K562 (cell line): ENCODE measurements at regions not wholly inside any gene's neighbourhood (a gene's known extent, or its start where the extent isn't known, plus 50 kb on each side); places are given as distances from the start of the nearest gene placed in this dataset.

Experiments used
- ATAC-seq: fragments of 200-7000 bp; cut with Tn5 transposase; 3 replicates; pipeline ENCODE4 v1.9.1; 2020; ENCODE audit warnings: moderate library complexity
- BruUV-seq: library from RNA; stranded (reverse); fragments of 400-500 nt; replicated peaks from 2 replicates; lab custom pipeline; 2021; lab: Mats Ljungman, UMichigan
- CTCF ChIA-PET: fragments of 300-600 bp; formaldehyde crosslinking; extraction: SDS; loops from one replicate; lab custom pipeline; 2021; ENCODE audit warnings: low intra/inter-chr PET ratio; lab: Yijun Ruan, JAX
- POLR2A ChIA-PET: fragments of 300-600, 350-650 bp; sonication (Branson Sonifier 250); formaldehyde crosslinking; extraction: SDS; loops from one replicate; lab custom pipeline; 2021; ENCODE audit warnings: antibody characterized with exemption, inconsistent platforms; lab: Yijun Ruan, JAX
- DNase-seq, 4 experiments: peaks; one replicate each; pipeline versions ENCODE4 v3.0.0 to v3.0.0-alpha.2; 2011 to 2018; ENCODE audit warnings: low spot score in 3 of 4, mixed read lengths in 3 of 4; ENCODE audit errors: extremely low read depth in 1 of 4
- FAIRE-seq: peaks from 2 replicates; lab custom pipeline; 2011; peaks lifted over from hg19 to GRCh38; lab: Jason Lieb, UNC
- H2AFZ ChIP-seq: 2 replicates; pipeline ENCODE4 v1.6.0; 2011; ENCODE audit warnings: low read depth, low read length, control low read depth, inconsistent platforms
- H3K27ac ChIP-seq: fragments of 200-600 bp; 3 replicates; pipeline ENCODE4 v1.8.0; 2011; ENCODE audit warnings: low read depth, mild to moderate bottlenecking, control low read depth, inconsistent platforms, low read length, moderate library complexity, mixed read lengths; ENCODE audit errors: extremely low read depth
- H3K27me3 ChIP-seq, 2 experiments: fragments of 300-600 bp in 1 of 2; 2 replicates in 1 of 2; 3 replicates in 1 of 2; pipeline versions ENCODE4 v1.6.0 to v1.8.0; 2011; ENCODE audit warnings: inconsistent platforms in 2 of 2, low read length in 2 of 2, mild to moderate bottlenecking in 1 of 2, mixed read lengths in 1 of 2, moderate library complexity in 1 of 2; ENCODE audit not compliant: control insufficient read depth in 2 of 2, insufficient read depth in 2 of 2
- H3K36me3 ChIP-seq: fragments of 300-600 bp; 3 replicates; pipeline ENCODE4 v1.8.0; 2011; ENCODE audit warnings: mild to moderate bottlenecking, low read length, inconsistent platforms; ENCODE audit not compliant: control insufficient read depth, insufficient read depth
- H3K4me1 ChIP-seq, 2 experiments: fragments of 200-600 bp in 1 of 2; replicated peaks in 1 of 2; 2 replicates in 1 of 2; 3 replicates in 1 of 2; pipeline versions ENCODE4 v1.5.1 to v1.8.0; 2011; ENCODE audit warnings: inconsistent platforms in 2 of 2, low read length in 2 of 2, mild to moderate bottlenecking in 1 of 2, mixed read lengths in 1 of 2, moderate library complexity in 1 of 2; ENCODE audit not compliant: control insufficient read depth in 2 of 2, insufficient read depth in 2 of 2
- H3K4me2 ChIP-seq: 2 replicates; pipeline ENCODE4 v1.6.1; 2011; ENCODE audit warnings: low read length, control low read depth, inconsistent platforms, mixed read lengths; ENCODE audit not compliant: insufficient read depth
- H3K4me3 ChIP-seq: fragments of 200-600 bp; sonication (generic), shearing (Covaris generic); 2 replicates; pipeline ENCODE4 v1.5.1; 2016; ENCODE audit warnings: control low read depth, inconsistent platforms
- H3K79me2 ChIP-seq: fragments of 200-600 bp; 3 replicates; pipeline ENCODE4 v1.8.0; 2011; ENCODE audit warnings: low read length, inconsistent platforms; ENCODE audit not compliant: control insufficient read depth, insufficient read depth
- H3K9ac ChIP-seq, 2 experiments: 2 replicates each; pipeline versions ENCODE4 v1.6.0 to v1.6.1; 2011; ENCODE audit warnings: low read depth in 2 of 2, low read length in 2 of 2, control low read depth in 1 of 2, inconsistent platforms in 1 of 2, mild to moderate bottlenecking in 1 of 2, mixed read lengths in 1 of 2; ENCODE audit not compliant: insufficient read depth in 1 of 2
- H3K9me1 ChIP-seq: one replicate; pipeline ENCODE4 v1.6.0; 2011; ENCODE audit warnings: inconsistent platforms, mild to moderate bottlenecking, low read length, moderate library complexity; ENCODE audit not compliant: control insufficient read depth, insufficient read depth
- H3K9me3 ChIP-seq: replicated peaks from 2 replicates; pipeline ENCODE4 v1.5.1; 2011; ENCODE audit warnings: low read depth, low read length, inconsistent platforms; ENCODE audit not compliant: control insufficient read depth, insufficient read depth
- H4K20me1 ChIP-seq: replicated peaks from 2 replicates; pipeline ENCODE4 v1.6.1; 2011; ENCODE audit warnings: low read length, inconsistent platforms, mixed read lengths; ENCODE audit not compliant: control insufficient read depth, insufficient read depth
- BHLHE40 ChIP-seq: IDR thresholded peaks from 2 replicates; pipeline ENCODE4 v1.6.1; 2011; ENCODE audit warnings: low read length, improper control_type of control experiment
- DIDO1 ChIP-seq: fragments of 450-650 bp; IDR thresholded peaks from 2 replicates; pipeline ENCODE4 v1.6.1; 2016; ENCODE audit warnings: low read depth, missing biosample characterization, missing genetic modification characterization
- MTF1 ChIP-seq: fragments of 250-450 bp; sonication (Bioruptor Pico); IDR thresholded peaks from 2 replicates; pipeline ENCODE4 v1.9.0; 2021; ENCODE audit warnings: moderate library complexity, mild to moderate bottlenecking, inconsistent platforms, borderline replicate concordance
- NR2C2 ChIP-seq, 2 experiments: fragments of 200-800 bp in 1 of 2; sonication (Bioruptor generic) in 1 of 2; sonication (generic) in 1 of 2; formaldehyde crosslinking in 1 of 2; IDR thresholded peaks; 2 replicates each; pipeline versions ENCODE4 v1.6.1 to v1.8.0; 2016 to 2022; ENCODE audit warnings: mild to moderate bottlenecking in 1 of 2, missing compliant biosample characterization in 1 of 2, missing genetic modification characterization in 1 of 2, missing genetic modification reagents in 1 of 2
- PHTF2 ChIP-seq: fragments of 250-450 bp; sonication (Bioruptor Pico); IDR thresholded peaks from 2 replicates; pipeline ENCODE4 v1.5.0; 2021; ENCODE audit warnings: mild to moderate bottlenecking
- POU5F1 ChIP-seq: fragments of 150-350 bp; IDR thresholded peaks from 2 replicates; pipeline ENCODE4 v1.6.1; 2014; ENCODE audit warnings: borderline replicate concordance, low read length, low read depth, mild to moderate bottlenecking; ENCODE audit not compliant: partially characterized antibody
- U2AF2 ChIP-seq: fragments of 200-400 bp; formaldehyde crosslinking; optimal IDR thresholded peaks from 2 replicates; pipeline ENCODE3; 2017; ENCODE audit warnings: low read depth, mild to moderate bottlenecking, low read length
- ZFP91 ChIP-seq: sonication (generic); formaldehyde crosslinking; IDR thresholded peaks from 2 replicates; pipeline ENCODE4 v1.8.0; 2022; ENCODE audit warnings: mild to moderate bottlenecking, missing genetic modification reagents
- ZNF395 ChIP-seq: fragments of 200-800 bp; sonication (Bioruptor generic); IDR thresholded peaks from 2 replicates; pipeline ENCODE4 v1.6.1; 2017; ENCODE audit warnings: missing genetic modification characterization, missing compliant biosample characterization
- ZNF699 ChIP-seq: fragments of 250-450 bp; sonication (Bioruptor Pico); IDR thresholded peaks from 2 replicates; pipeline ENCODE4 v1.8.0; 2021; ENCODE audit warnings: mild to moderate bottlenecking, moderate library complexity; ENCODE audit not compliant: insufficient replicate concordance
- ZNF76 ChIP-seq: fragments of 250-450 bp; sonication (Bioruptor Pico); IDR thresholded peaks from 2 replicates; pipeline ENCODE4 v1.4.0; 2020; ENCODE audit warnings: mild to moderate bottlenecking, moderate library complexity, borderline replicate concordance
- ZNF77 ChIP-seq: fragments of 250-450 bp; sonication (Bioruptor Pico); IDR thresholded peaks from 2 replicates; pipeline ENCODE4 v1.5.0; 2020
- ZNF778 ChIP-seq: fragments of 450-650 bp; formaldehyde crosslinking; IDR thresholded peaks from 2 replicates; pipeline ENCODE4 v1.4.0; 2020; ENCODE audit warnings: mild to moderate bottlenecking, moderate library complexity
- WGBS: fragments of 100-300 bp; shearing (Covaris generic); methylation state at CpG from one replicate; pipeline ENCODE4 v1.1.6; 2016; ENCODE audit warnings: low coverage, mixed read lengths; ENCODE audit not compliant: insufficient coverage; ENCODE audit errors: missing lambda C conversion rate; 5-methylcytosine and 5-hydroxymethylcytosine counted together
- in situ Hi-C: fragments of 300-500 bp; cut with MboI; formaldehyde crosslinking; loops from 4 replicates; pipeline ENCODE4 v1.15.0; 2018; ENCODE audit warnings: inconsistent platforms, mixed read lengths
- intact Hi-C: fragments of 100-400 bp; cut with micrococcal nuclease; formaldehyde crosslinking; loops from 2 replicates; pipeline ENCODE4 v1.14.2; 2022

DNA sequence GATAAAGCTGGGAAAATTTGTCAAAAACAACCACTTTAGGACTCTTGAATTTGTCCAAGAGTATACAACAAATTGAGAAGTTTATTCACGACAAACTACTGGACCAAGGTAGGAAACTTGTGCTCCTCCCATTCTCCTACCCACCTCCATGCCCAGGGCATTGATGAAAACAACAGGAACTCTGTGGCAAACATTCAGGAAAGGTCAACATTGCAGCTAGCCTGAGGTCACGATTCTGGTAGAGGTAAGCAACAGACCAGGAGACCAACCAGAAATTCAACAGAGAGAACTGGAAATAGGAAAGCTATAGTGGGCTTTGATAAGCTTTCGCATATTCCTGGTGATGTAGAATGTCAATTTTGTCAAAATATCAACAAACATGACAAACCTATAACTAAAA, 209.1 kb upstream of the CTAGE1 start:
- DNase-seq (no peak), ATAC-seq (no peak), FAIRE-seq (no peak)
- ChIA-PET POLR2A (no interaction called here), CTCF (no interaction called here)
- intact Hi-C loops (no loop called here), in situ Hi-C loops (no loop called here)
- 0% methylated on average over 3 of the region's 3 CpGs for WGBS
- Histone ChIP-seq H3K4me2 (no peak overlapping the region), H3K4me3 (no peak overlapping the region), H3K27ac (no peak overlapping the region), H3K36me3 (no peaks in the 10 kb centered on the region), H3K79me2 (no peaks in the 10 kb centered on the region), H3K4me1 (no peaks in the 10 kb centered on the region), H2AFZ (no peak overlapping the region), H3K9ac (no peak overlapping the region), H4K20me1 (no peaks in the 10 kb centered on the region), H3K9me3 (no peaks in the 10 kb centered on the region), H3K9me1 (no peaks in the 10 kb centered on the region), H3K27me3 (peaks cover 0 to 7% of the 10 kb centered on the region in 2 experiments; a peak in 1 of 5 replicates)
- TF ChIP-seq ZNF395 (CRISPR knock-in tag), result no peak
- no TSS peak for BruUV-seq

DNA sequence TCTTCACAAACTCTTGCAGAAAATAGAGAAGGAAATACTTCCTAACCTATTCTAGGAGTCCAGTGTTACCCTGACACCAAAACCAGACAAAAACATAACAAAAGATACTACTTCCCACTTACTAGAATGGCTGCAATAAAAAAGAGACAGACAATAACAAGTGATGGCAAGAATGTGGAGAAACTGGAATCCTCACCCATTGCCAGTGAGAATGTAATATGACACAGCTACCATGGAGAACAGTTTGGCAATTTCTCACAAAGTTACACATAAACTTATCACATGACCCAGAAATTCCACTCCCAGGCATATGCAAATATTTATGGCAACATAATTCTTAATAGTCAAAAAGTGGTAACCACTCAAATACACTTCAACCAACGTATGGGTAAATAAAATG, 209.8 kb upstream of the CTAGE1 start:
- Histone ChIP-seq H3K36me3 (no peaks in the 10 kb centered on the region), H3K4me3 (no peak overlapping the region), H3K9ac (no peak overlapping the region), H3K9me1 (no peaks in the 10 kb centered on the region), H3K4me2 (no peak overlapping the region), H3K4me1 (no peaks in the 10 kb centered on the region), H4K20me1 (no peaks in the 10 kb centered on the region), H3K9me3 (no peaks in the 10 kb centered on the region), H3K27me3 (peaks cover 0 to 7% of the 10 kb centered on the region in 2 experiments; a peak in 1 of 5 replicates), H3K27ac (no peak overlapping the region), H3K79me2 (no peaks in the 10 kb centered on the region), H2AFZ (no peak overlapping the region)
- DNase-seq (no peak), ATAC-seq (no peak), FAIRE-seq (no peak)
- 3% methylated on average over 1 of the region's 1 CpG for WGBS
- intact Hi-C loops (no loop called here), in situ Hi-C loops (no loop called here)
- CTCF ChIA-PET, result no interaction called here
- no TSS peak for BruUV-seq
- POLR2A ChIA-PET, result no interaction called here
- TF ChIP-seq MTF1, result no peak
- no peak for TF ChIP-seq ZNF778
- no peak for TF ChIP-seq ZFP91 (CRISPR knock-in tag)
- no peak for TF ChIP-seq PHTF2 (CRISPR knock-in tag)
- TF ChIP-seq ZNF699, result no peak
- TF ChIP-seq U2AF2, result no peak
- TF ChIP-seq ZNF76 (CRISPR knock-in tag), result no peak
- TF ChIP-seq BHLHE40, result no peak
- no peak for TF ChIP-seq ZNF77 (CRISPR knock-in tag)
- TF ChIP-seq POU5F1, result no peak
- no peak for TF ChIP-seq NR2C2 (CRISPR knock-in tag; IDR thresholded peaks at IDR 0.05)
- TF ChIP-seq NR2C2 (tag; IDR thresholded peaks at IDR 0.05), result no peak
- no peak for TF ChIP-seq DIDO1 (tag)
